BE2C (cell line): ENCODE measurements at regions not wholly inside any gene's neighbourhood (a gene's known extent, or its start where the extent isn't known, plus 50 kb on each side); places are given as distances from the start of the nearest gene placed in this dataset.

ENCODE experiments used
- DNase-seq: peaks from one replicate; pipeline ENCODE4 v3.0.0-alpha.2; 2020
- H3K27me3 ChIP-seq: fragments of 250-450 bp; sonication (Bioruptor Pico); 2 replicates; pipeline ENCODE4 v1.5.1; 2020; ENCODE audit warnings: mild to moderate bottlenecking
- H3K36me3 ChIP-seq: fragments of 250-450 bp; sonication (Bioruptor Pico); 2 replicates; pipeline ENCODE4 v1.5.1; 2020; ENCODE audit warnings: mild to moderate bottlenecking
- H3K4me1 ChIP-seq: fragments of 250-450 bp; sonication (Bioruptor Pico); 2 replicates; pipeline ENCODE4 v1.5.1; 2020
- H3K4me3 ChIP-seq: 2 replicates; pipeline ENCODE4 v1.5.1; 2011; ENCODE audit warnings: low read depth, low read length
- H3K9me3 ChIP-seq: fragments of 250-450 bp; sonication (Bioruptor Pico); 2 replicates; pipeline ENCODE4 v1.5.1; 2020
- CTCF ChIP-seq: IDR thresholded peaks from 2 replicates; pipeline ENCODE4 v1.5.1; 2012; ENCODE audit warnings: mild to moderate bottlenecking, low read depth, low read length

- no peak overlapping the region for H3K4me3 ChIP-seq
- no peaks in the 10 kb centered on the region for H3K9me3 ChIP-seq
- peak; percentile 39 for DNase-seq
- no peaks in the 10 kb centered on the region for H3K27me3 ChIP-seq
- no peaks in the 10 kb centered on the region for H3K36me3 ChIP-seq
- peak; percentile 74 for TF ChIP-seq CTCF
- H3K4me1 ChIP-seq: peaks cover 7% of the 10 kb centered on the region; the same call in 1 of the 2 replicates
Observed at GRCh38 chr13:107203146-107203847, 635.4 kb upstream of the ARGLU1 start.

DNA sequence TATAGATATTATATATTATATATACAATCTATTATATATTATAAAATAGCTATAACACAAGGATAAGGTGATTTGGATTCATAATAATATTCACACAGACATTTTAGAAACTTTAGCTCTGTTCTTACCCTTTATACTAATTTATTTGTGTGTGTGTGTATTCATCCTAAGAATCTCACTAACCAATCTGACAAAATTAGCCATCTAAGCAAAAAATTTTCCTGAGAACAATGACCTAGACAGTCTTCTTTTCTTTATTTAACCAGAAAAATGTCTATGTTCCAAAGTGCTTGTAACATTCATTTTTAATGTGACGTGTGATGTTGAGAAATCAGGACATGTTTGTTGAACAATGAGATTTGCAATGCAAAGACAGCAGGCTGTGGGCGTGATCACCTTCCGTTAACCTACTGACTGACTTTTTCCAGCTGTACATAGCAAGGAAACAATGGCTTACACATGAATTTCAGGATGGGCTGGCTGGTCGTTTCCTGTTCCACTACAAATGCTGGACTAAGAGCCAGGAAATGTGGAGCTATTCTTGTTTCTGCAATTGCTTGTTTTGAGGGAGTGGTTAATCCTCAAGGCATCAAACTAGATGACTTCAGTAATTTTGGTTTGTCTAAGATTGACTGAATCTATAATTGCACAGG, 634.6 kb upstream of the ARGLU1 start:
- Histone ChIP-seq H3K9me3 (no peaks in the 10 kb centered on the region), H3K27me3 (no peaks in the 10 kb centered on the region), H3K4me1 (peaks cover 7% of the 10 kb centered on the region; the same call in 1 of the 2 replicates), H3K36me3 (no peaks in the 10 kb centered on the region), H3K4me3 (no peak overlapping the region)
- no peak for DNase-seq
- no peak for TF ChIP-seq CTCF

DNA sequence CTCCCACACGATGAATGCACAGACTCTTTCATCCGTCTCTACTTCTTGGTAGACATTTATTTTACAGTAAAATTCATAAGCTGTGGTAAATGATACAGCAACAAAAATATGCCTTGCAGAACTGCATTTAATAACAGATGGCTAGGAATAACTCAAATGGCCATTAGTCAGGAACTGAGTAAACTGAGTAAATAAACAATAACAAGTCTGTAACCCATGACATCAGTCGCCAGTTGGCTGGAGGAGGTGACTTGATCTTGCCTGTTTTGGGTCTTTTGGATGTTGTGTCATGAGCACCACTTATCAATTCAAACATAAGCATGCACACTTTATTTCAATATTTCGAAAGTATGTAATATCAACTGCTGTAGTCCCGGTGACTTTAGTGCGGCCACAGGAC, 632.6 kb upstream of the ARGLU1 start:
- peaks cover under 1% of the 10 kb centered on the region; the same call in 1 of the 2 replicates for H3K4me1 ChIP-seq
- no peaks in the 10 kb centered on the region for H3K9me3 ChIP-seq
- no peaks in the 10 kb centered on the region for H3K36me3 ChIP-seq
- H3K4me3 ChIP-seq: no peak overlapping the region
- DNase-seq: no peak
- no peak for TF ChIP-seq CTCF
- H3K27me3 ChIP-seq: no peaks in the 10 kb centered on the region

DNA sequence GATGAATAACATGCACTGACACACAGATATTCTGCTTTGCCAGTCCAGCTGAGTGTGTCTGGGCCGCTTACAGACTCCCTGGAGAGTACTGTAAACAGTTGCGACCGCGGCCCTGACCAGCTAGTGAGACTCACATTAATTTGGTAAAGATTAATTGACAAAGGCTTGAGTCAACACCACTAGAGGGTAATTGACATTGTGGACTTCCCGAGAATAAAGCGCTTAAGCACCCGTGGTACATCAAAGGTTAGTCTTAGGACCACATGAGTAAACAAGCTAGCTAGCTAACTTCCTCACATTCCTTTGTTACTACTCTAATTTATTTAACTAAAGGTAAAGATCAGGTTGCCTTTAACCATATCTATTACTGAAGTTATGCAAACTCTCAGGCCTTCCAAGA, 624.4 kb upstream of the ARGLU1 start:
- Histone ChIP-seq H3K27me3 (no peaks in the 10 kb centered on the region), H3K4me3 (no peak overlapping the region), H3K9me3 (no peaks in the 10 kb centered on the region), H3K4me1 (no peaks in the 10 kb centered on the region), H3K36me3 (no peaks in the 10 kb centered on the region)
- no peak for TF ChIP-seq CTCF
- no peak for DNase-seq

DNA sequence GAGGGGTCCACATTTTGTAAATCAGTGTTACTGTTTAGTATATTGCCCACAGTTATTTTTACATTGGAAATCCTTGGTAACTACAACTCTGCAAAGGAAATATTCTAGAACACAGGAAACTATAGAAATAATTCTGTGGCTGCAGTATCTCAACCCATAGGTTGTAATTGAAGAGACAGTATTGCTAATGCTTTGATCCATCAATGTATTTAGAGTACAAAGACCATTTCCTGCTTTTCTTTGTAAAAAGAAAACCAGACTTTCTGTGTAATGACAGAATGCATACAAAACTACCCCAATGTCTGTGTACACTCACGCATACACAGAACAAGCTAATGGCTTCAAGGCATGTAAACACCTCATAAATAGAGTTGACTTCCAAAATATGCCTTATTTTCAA, 622.1 kb upstream of the ARGLU1 start:
- no peak for TF ChIP-seq CTCF
- H3K27me3 ChIP-seq: no peaks in the 10 kb centered on the region
- H3K4me3 ChIP-seq: no peak overlapping the region
- DNase-seq: no peak
- no peaks in the 10 kb centered on the region for H3K36me3 ChIP-seq
- no peaks in the 10 kb centered on the region for H3K4me1 ChIP-seq
- no peaks in the 10 kb centered on the region for H3K9me3 ChIP-seq

DNA sequence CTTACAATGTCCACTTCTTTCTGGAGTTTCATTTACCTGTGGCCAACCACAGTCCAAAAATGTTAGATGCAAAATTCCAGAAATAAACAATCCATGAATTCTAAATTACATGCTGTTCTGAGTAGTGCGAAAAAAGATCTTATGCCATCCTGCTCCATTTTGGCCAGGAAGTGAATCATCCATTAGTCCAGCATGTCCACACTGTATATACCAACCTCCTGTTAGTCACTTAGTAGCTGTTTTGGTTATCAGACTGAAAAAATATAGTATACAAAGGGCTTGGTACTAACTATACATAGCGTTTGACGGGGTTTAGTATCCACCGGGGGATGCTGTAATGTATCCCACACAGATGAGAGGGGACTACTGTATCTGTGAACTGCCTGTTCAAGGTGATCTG, 618.0 kb upstream of the ARGLU1 start:
- no peak for TF ChIP-seq CTCF
- no peaks in the 10 kb centered on the region for H3K4me1 ChIP-seq

More for the DNA sequence above, 618.0 kb upstream of the ARGLU1 start:
- Histone ChIP-seq H3K27me3 (no peaks in the 10 kb centered on the region), H3K36me3 (no peaks in the 10 kb centered on the region), H3K4me3 (no peak overlapping the region), H3K9me3 (no peaks in the 10 kb centered on the region)
- no peak for DNase-seq
